ENCODE measurements at regions not wholly inside any gene's neighbourhood (a gene's known extent, or its start where the extent isn't known, plus 50 kb on each side); places are given as distances from the start of the nearest gene placed in this dataset.
"Not testable (repeated sequence)": the region's sequence is repeated elsewhere in the genome, so short reads cannot be mapped to it uniquely, and the experiment has no call there.

DNA sequence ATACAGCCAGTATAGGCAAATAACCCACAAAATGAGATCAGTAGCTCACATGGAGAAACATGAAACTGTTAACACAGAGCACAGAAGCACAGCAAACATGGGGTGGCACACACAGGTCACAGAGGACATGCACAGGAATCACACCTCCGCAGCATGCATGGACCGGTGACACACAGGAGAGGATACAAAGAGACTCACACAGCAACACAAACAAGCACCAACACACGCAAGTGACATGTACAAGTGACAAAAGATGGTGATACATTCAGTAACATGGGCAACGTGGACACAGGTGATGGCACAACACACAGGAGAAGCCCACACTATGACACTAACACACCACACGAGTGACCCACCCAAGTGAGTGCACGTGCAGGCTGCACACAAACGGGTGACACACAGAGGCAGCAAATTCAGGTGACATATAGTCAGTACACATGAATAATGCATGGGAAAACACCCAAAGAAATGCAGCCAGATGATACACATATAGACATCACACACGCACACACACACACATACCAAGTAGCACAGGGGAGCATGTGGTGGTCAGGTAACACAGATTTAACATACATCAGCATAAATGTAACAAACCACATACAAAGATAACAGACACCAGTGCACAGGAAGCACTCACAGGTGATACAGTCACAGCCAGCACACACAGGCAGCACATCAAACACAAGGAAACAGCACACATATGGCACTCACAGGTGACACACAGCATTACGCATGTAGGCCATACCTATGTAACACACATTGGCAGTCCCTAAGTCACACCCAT, 216.0 kb upstream of the SFSWAP start:
- DNase-seq, result no peak

DNA sequence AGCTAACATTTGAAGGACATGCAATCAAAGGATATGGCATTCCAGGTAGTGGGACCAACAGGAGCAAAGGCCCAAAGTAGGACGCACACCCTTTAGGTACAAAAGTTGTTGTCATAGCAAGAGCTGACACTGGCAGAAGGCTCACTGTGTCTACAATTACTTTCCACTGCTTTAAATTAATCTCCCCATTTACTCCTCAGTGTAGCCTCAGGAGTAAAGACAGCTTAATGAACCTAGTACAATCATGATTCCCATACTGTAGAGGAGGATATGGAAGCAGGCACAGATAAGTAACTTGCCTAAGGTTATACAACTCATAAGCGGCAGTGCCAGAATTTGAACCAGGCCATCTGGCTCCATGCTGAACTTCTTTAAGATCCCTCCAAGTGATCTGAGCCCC, 212.9 kb upstream of the SFSWAP start:
- DNase-seq, result no peak

DNA sequence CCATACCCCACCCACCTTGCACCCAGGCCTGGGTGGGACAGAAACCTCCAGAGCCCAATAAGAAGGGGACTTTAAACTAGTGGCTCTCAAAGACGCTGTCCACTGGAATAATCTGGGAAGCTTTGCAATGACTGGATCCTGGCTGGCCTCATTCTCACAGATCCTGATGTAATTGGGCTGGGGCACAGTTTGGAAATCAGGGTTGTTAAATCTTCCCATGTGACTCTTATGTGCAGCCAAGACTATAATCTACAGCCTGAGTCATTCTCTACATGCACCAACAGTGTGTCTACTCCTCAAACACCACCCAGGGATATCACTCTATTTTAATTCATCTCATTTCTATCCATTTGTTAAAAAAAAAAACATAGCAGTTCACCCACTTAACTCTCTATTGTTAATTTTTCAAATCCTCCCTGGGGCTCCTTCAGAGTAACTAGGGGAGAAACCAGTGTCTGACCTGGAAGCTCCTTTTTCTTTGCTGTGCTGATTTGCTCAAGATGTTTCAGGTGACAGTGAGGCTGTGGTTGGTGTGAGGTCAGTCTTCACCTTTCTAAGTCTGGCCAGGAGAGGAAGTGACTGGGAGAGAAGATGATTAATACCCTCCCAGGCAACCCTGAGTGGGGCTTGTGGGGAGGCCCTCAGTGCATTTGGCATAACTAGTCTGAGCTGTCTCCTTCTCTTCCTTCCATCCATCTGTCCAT, 211.6 kb upstream of the SFSWAP start:
- no peak for DNase-seq

DNA sequence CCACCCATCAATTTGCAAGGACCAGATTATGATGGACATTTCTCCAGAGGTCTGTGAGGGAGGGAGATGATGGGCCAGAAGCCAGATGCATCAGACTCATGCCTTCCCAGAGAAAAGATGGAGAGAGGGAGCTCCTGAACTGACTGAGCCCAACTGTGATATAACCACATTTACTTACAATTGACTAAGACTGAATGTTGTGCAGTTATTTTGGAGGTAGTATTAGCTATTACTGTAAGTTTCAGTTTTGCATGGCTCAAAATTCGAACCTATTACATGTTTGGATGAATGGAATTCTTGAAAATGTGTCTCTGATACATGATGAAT, 211.1 kb upstream of the SFSWAP start:
- no peak for DNase-seq

DNA sequence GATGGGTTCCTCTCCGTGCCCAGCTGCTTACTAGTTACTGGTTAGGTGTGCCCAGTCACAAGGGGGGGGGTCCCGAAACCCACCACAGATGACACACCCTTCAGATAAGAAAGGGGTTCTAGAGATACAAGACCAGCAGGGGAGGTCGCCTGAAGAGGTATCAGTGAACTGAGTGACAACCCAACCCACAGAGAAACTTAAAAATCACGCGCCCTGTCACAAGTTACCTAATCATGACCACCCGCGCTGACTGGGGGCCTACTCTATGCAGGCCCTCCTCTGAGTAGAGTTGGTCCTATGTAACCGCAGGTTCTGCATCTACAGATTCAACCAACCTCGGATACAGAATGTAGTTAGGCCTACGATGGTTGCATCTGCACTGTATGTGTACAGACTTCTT, 210.3 kb upstream of the SFSWAP start:
- DNase-seq, result no peak

DNA sequence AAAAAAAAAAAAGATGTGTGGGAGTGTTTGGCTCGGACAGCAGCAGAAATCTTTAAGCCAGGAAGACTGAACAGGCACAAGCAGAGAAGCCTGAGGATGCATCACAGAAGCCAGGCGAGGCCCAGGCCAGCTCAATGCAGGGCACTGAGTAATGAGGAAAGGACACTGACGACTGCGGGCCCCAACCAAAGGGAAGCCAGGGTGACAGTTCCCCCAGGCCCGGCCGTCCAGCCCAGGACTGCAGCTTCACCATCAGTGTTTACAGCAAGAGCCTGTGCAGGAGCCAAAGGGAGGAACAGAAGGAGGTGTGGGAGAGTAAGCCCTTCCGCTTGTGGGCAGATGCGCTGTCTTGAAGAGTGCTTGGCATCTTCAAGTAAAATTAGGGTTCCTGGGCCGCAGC, 205.3 kb upstream of the SFSWAP start:
- no peak for DNase-seq

DNA sequence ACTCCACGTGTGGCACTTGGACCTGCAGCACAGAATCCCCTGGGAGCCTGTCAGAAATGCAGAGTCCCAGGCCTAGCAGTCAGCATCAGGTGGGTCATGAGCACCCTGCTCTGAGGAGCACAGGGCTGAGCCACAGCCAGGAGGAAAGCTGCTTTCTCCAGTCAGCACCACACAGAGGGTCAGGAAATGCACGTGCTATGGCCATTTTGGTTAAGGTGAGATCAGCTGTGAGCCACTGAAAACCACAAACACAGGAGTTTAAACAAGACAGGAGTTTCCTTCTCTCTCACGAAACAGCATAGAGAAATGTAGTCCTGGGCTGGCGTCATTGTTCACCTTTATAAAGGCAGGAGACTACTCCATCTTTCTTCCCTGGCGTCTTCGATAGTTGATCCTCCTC, 204.5 kb upstream of the SFSWAP start:
- no peak for DNase-seq

DNA sequence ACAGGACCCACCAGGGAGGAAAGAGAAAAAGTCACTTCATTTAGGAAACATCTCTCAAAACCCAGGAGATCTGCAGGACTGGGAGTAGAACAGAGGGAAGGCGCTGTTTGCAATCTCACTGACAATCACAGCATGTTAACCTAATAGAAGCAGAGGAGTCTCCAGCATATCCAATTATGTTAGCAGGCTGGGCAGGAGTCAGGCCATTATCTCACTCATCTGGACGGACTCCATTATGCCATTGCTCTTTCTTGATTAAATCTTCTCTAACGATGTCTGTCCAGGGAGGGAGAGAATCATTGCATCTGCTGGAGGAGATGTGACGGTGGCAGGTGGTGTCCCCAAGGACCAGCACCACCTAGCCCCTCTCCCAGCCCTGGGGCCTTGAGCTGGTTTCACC, 203.8 kb upstream of the SFSWAP start:
- DNase-seq, result no peak

DNA sequence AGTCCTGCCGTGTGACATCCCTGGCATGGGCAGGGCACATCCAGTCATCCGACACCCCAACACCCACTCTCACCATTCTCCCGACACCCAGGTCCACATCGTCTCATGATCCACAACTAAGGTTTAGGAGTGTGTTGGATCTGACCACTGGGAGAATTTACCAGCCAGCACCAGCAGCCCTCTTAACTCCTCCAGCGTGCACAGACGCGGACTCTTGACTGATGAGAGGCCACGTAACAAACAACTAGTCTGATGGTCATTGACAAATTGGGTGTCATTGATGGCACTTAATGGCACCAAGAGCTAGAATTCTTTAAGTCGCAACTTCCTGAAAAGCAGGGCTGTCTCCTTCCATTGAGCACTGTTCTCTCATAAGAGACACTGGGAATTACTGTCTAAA, 203.0 kb upstream of the SFSWAP start:
- DNase-seq, result peak in 1 of 2 donors; percentile 9

DNA sequence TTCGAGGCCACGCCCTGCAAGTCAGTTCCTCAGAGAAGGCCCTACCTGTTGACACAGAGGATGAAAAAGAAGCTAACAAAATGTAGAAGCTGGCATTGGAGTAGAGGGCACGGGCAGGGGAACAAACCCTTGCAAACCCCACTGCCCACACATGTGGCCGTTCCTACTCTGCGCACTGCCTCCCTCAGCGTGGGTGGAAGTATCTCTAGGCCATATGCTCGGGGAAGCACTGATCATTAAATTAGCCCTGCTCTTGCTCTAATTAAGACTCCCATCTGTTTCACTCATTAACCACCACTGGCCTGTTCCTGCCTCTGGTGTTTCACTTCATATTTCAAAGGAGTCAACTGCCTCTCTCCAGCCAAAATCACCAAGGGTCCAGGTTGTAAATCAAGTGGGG, 201.2 kb upstream of the SFSWAP start:
- DNase-seq, result no peak

DNA sequence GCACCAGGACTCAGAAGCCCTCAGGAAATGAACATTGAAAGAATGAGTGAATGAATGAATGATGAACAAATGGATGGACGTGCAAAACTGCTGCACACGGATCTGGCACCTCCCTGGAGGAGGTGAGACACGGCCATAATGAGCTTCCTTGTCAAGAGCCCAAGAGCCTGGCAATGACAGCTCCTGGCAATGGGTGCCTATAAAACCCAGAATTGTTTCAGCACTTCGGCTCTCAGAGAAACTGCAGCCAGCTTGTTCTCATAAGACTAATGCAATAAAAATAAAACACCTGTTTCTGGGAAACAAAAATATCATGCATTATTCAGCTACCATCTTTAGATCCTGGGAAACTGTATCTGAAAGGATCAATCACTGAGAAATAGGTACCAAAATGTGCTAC, 200.5 kb upstream of the SFSWAP start:
- DNase-seq, result no peak

DNA sequence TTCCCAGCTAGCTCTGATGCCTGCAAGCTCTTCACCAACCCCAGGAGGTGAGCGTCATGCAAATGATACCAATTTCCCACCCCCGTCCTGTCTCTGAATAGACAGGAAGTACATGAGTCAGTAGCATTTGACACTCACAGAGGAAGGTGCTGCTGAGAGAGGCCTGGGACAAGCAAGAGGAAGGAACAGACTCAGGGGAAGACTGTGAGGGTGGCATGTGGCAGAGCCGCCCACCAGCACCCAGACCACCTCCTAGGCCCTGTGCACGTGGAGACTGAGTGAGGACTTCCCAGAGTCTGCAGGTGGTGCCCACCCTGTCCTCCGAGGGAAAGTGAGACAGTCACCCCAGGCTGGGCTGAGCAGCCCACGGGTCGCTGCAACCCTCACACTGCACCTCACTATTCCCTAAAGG, 199.5 kb upstream of the SFSWAP start:
- DNase-seq, result peak; percentile 54 to 61

DNA sequence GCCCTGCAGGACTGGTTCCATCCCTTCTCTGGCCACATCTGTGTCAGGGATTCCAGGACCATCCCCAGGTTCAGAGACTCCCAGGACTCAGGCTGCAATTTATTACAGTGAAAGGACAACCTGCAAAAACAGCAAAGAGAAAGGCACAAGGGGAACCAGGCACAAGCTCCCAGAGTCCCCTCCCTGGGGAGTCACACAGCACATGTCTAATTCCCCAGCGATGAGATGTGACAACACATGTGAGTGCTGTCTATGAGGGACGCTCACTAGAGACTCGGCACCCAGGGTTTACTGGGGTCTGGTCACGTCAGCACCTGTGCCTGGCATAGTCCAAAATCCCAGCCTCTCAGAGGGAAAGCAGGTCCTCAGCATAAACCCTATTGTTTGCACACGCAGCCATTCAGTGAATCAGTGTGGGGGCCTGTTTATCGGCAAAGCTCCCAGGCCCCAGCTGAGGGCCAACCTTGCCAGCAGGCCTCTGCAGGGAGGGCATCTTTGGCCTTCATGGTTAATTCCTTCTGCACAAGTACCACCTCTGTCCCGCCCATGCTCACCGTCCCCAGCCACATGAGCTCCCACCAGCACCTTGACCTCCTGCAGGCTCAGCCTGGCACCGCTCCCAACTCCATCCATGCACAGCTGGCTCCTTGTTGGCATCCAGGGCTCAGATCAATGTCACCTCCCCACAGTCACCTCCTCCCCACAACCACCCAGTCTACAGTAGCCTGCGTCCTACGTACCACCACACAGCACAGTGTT, 198.9 kb upstream of the SFSWAP start:
- peak in 1 of 2 donors; percentile 12 for DNase-seq

DNA sequence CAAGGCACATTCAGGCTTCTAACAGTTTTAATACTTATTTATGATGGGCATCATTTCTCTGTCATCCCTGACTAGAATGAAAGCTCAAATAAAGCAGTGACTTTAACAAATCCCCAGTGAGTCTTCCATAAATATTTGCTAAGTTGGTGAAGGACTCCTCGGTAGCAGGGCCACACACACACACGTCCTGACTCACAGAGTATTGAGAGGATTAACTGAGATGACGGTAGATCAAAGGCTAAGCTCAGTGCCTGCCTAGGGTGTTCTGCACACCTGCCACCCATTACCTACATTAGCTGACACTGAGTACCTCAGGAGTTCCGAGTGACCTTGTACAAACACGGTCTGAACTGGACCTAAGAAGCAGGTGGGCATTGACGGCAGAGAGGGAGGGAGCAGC, 197.3 kb upstream of the SFSWAP start:
- DNase-seq, result peak in 1 of 2 donors; percentile 15

DNA sequence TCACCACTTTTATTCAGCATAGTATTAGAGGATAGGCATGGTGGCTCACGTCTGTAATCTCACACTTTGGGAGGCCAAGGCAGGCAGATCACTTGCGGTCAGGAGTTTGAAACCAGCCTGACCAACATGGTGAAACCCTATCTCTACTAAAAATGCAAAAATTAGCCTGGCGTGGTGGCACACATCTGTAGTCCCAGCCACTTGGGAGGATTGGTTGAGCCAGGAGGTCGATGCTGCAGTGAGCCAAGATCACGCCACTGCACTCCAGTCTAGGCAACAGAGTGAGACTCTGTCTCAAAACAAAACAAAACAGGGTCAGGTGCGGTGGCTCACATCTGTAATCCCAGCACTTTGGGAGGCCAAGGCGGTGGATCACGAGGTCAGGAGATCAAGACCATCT, 190.3 kb upstream of the SFSWAP start:
- not testable (repeated sequence) for DNase-seq

DNA sequence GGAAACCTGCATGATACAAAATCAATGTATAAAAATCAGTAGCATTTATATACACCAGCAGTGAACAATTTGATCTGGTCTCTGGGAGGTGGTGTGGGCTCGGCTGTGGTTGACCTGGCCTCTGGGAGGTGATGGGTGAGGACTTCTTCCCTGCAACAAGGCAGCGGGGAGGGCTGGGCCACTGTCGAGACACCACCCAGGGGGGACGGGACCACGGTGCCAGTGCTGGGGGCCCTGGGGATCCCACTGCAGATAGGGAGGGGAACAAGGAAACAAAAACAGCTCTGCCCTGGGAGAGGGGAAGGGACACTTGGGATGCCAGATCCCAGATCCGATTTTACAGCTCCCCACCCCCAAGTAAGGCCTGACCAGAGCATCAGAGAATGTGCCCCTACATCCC, 189.6 kb upstream of the SFSWAP start:
- no peak for DNase-seq

DNA sequence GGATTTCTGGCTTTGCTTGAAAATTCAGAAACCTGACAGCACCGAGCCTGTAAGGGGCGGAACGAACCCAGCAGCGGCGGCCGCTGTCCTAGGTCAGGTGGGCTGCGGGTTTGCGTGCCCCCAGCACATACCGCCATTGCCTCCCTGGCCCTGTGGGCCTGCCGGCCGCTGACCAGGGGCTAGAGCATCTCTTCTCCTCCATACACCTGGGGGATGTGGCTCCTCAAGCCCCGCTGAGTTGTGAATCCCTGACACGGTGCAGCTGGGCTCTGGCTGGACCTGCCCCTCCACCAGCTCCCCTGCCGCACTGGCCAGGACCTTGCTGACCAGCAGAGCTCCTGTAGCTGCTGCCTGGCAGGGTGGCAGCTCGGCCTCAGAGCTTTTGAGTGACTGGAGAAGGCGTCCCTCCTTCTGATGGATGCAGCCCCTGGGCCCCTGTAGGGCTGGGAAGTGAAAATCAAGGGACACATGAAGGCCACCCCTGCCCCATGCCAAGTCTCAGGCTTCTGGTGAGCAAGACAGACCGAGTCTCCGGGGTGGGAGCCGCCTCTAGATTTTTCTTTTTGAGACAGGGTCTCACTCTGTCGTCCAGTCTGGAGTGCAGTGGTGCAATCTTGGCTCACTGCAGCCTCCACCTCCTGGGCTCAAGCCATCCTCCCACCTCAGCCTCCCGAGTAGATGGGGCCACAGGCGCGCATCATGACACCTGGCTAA, 184.9 kb upstream of the SFSWAP start:
- DNase-seq, result no peak

DNA sequence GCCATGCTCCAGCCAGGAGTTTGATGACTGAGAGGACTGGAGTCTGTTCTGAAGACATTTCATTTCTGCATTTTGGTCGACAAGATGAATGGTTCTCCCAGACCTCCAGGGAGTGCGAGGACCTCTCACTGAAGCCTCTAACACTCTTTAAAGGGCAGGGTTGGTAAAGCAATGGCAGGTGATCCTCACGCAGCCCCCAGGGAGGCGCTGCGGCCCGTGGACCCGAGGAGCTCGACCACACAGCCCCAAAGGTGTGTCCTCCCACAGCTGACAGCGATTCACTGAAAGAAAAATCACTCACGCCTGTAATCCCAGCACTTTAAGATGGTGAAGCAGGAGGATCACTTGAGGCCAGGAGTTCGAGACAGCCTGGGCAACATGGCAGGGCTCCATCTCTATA, 183.8 kb upstream of the SFSWAP start:
- DNase-seq, result no peak

DNA sequence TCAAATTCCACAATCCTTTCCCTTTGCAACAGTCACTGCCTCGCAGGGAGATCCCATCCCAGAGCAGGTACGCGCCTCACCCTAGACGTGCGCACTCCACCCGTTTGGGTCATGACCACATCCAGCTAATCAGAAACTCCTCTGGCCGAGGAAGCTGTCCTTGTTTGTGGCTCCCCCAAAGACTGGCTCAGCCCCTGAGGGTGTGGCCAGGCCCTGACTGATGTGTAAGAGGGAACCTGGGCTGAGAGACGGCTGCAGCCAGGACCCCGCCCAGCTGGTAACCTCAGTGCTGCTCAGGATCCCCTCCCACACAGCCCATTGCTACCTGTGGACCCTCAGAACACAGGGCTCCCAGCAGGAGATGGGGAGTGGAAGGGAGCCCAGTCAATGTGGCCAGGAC, 183.2 kb upstream of the SFSWAP start:
- no peak for DNase-seq

DNA sequence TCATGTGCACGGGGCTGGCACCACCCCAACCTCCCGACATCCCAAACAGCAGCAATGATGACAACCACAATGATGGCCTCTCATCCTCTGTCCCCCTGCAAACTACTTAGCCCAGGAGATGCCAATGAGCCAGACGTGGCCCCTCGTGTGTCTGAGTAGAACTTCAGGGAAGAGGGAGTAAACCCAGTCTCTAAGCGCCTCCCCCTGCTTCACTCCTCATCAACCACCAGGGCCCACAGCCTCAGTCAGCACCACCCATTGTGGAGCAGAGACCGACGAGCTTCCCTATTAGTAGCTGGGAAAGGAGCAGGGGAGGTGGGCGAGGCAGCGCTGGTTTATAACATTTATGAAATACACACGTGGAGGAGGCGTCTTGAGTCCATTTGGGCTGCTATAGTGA, 182.7 kb upstream of the SFSWAP start:
- no peak for DNase-seq

DNA sequence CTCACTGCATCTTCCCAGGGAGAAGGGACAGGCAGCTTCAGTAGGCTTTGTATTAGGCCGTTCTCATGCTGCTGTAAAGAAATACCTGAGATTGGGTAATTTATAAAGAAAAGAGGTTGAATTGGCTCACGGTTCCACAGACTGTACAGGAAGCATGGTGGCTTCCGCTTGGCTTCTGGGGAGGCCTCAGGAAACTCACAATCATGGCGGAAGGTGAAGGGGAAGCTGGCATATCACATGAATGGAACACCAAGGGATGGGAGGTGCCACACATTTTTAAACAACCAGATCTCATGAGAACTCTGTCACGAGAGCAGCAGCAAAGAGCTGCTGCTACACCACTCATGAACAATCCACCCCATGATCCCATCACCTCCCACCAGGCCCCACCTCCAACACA, 182.2 kb upstream of the SFSWAP start:
- no peak for DNase-seq

DNA sequence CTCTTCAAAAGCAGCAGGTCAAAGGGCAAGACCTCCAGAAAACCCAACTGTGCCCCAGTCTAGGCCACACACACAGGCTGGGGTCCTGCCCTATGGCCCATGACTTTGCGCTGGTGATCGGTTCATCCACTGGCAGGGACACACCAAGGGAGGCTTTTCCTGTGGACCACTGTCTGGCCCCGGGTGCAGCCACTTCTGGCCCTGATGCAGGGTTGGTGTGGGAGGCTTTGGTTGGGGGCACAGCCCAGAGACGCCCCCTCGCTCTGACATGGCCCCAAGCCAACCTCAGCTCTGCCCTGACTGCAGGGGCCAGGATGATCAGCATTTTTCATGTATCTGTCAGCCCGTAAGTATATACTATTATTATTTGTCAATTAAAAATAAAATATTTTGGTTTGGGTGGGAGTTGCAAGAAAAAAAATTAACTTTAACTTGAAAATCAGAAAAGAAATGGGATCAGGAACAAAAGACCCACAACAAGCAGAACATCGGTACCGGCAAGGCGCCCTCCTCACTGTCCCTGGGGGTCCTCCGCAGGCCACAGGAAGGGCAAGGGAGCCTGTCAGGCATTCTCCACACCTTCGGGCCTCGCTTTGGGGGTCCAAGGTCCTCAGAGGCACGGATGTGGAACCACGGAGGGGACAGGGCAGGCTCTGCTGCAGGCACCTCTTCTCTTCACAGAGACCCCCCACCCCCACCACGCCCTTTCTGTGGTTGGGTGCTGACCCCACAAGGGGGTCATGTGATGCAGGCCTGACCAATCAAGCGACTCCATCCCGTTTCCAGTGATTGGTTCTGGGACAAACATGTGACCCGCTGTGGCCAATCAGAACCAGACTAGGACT, 181.5 kb upstream of the SFSWAP start:
- DNase-seq, result peak in 1 of 2 donors; percentile 11

DNA sequence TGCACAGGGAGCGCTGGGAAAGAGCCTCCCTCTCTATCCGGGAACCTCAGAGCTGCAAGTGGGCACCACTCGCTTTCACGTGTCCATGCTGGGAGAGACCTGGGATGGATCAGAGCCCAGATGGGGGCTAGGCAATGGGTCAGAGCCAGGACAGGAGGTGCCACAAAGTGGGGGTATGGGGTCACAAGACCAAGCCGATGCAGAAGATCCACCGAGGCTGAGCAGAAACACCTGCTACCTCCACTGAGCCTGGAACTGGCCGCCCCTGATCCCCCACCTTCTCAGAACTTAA, 180.9 kb upstream of the SFSWAP start:
- no peak for DNase-seq
